ENCODE measurements at regions not wholly inside any gene's neighbourhood (a gene's known extent, or its start where the extent isn't known, plus 50 kb on each side); places are given as distances from the start of the nearest gene placed in this dataset.

GRCh38 chr11:123314972-123315371, 115.1 kb upstream of the GRAMD1B start:
- TF ChIP-seq EZH2 (IDR thresholded peaks at IDR 0.05; ENCODE audit: insufficient read depth, low read length), result no peak
- no peak for TF ChIP-seq CTCF (IDR thresholded peaks at IDR 0.05; ENCODE audit: insufficient read depth, low read depth, low read length)

All from astrocyte (in vitro differentiated cells and primary cell).